ENCODE measurements at regions not wholly inside any gene's neighbourhood (a gene's known extent, or its start where the extent isn't known, plus 50 kb on each side); places are given as distances from the start of the nearest gene placed in this dataset.

DNA sequence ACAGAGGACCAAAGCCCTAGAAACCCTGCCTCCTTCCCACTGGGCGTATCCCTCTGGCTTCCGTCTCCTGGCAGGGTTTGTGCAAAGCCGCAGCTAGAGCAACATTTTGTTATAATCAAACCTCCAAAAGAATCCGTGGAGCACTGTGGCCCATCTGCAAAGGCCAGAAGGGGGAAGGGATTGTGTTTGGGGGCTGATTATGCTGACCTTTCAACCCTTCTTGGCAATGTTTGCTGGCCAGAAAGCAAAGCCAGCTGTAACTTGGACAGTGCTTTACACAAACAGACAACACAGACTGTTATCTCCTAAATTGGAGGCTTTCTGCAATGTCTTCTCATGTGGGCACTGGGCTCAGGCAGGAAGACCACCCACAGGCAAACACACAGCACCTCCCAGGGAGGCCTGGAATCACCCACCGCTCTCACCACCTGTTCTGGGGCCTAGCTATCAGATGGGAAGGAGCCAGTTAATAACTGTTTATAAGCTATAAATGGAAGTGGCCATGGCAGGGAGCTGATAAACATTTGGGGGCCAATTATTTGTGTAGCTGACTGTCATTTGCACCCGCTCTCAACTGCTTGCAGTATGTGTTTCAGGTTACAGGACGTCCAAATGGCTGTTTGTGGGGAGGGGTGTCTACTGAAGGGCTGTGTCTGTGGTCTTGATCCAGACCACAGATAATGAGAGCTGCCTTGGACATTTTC, 121.6 kb upstream of the ERCC6L2 start:
- no peak for DNase-seq

GRCh38 chr9:95752129-95752731, 123.3 kb upstream of the ERCC6L2 start:
- Histone ChIP-seq H3K27ac (ENCODE audit: insufficient read depth, low read length, poor library complexity, severe bottlenecking) (no peak overlapping the region), H3K9me3 (ENCODE audit: control insufficient read depth, low read length) (no peaks in the 10 kb centered on the region), H3K36me3 (ENCODE audit: control insufficient read depth, insufficient read depth, low read length) (no peaks in the 10 kb centered on the region), H3K27me3 (replicated peaks; ENCODE audit: control insufficient read depth, insufficient read depth, low read length, poor library complexity, severe bottlenecking) (peaks cover 4% of the 10 kb centered on the region), H3K4me1 (ENCODE audit: control insufficient read depth, insufficient read depth, low read length, poor library complexity, severe bottlenecking) (peaks cover 17% of the 10 kb centered on the region), H3K4me3 (ENCODE audit: insufficient read depth, low read depth, low read length, poor library complexity, severe bottlenecking) (no peak overlapping the region)
- no peak for DNase-seq

More for the DNA sequence above, 121.6 kb upstream of the ERCC6L2 start:
- H3K27ac ChIP-seq (ENCODE audit: insufficient read depth, low read length, poor library complexity, severe bottlenecking), result no peak overlapping the region
- H3K4me1 ChIP-seq (ENCODE audit: control insufficient read depth, insufficient read depth, low read length, poor library complexity, severe bottlenecking), result peaks cover 17% of the 10 kb centered on the region
- no peak overlapping the region for H3K4me3 ChIP-seq (ENCODE audit: insufficient read depth, low read depth, low read length, poor library complexity, severe bottlenecking)
- peaks cover 4% of the 10 kb centered on the region for H3K27me3 ChIP-seq (replicated peaks; ENCODE audit: control insufficient read depth, insufficient read depth, low read length, poor library complexity, severe bottlenecking)
- H3K9me3 ChIP-seq (ENCODE audit: control insufficient read depth, low read length), result no peaks in the 10 kb centered on the region
- no peaks in the 10 kb centered on the region for H3K36me3 ChIP-seq (ENCODE audit: control insufficient read depth, insufficient read depth, low read length)

DNA sequence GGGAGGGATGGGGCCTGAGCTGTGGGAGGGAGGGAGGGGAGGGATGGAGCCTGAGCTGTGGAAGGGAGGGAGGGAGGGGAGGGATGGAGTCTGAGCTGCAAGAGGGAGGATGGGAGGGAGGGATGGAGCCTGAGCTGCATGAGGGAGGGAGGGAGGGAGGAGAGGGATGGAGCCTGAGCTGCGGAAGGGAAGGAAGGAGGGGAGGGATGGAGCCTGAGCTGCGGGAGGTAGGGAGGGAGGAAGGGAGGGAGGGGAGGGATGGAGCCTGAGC, 124.0 kb upstream of the ERCC6L2 start:
- Histone ChIP-seq H3K4me1 (ENCODE audit: control insufficient read depth, insufficient read depth, low read length, poor library complexity, severe bottlenecking) (peaks cover 17% of the 10 kb centered on the region), H3K4me3 (ENCODE audit: insufficient read depth, low read depth, low read length, poor library complexity, severe bottlenecking) (no peak overlapping the region), H3K27me3 (replicated peaks; ENCODE audit: control insufficient read depth, insufficient read depth, low read length, poor library complexity, severe bottlenecking) (peaks cover 4% of the 10 kb centered on the region), H3K36me3 (ENCODE audit: control insufficient read depth, insufficient read depth, low read length) (no peaks in the 10 kb centered on the region), H3K27ac (ENCODE audit: insufficient read depth, low read length, poor library complexity, severe bottlenecking) (no peak overlapping the region), H3K9me3 (ENCODE audit: control insufficient read depth, low read length) (no peaks in the 10 kb centered on the region)
- no peak for DNase-seq

DNA sequence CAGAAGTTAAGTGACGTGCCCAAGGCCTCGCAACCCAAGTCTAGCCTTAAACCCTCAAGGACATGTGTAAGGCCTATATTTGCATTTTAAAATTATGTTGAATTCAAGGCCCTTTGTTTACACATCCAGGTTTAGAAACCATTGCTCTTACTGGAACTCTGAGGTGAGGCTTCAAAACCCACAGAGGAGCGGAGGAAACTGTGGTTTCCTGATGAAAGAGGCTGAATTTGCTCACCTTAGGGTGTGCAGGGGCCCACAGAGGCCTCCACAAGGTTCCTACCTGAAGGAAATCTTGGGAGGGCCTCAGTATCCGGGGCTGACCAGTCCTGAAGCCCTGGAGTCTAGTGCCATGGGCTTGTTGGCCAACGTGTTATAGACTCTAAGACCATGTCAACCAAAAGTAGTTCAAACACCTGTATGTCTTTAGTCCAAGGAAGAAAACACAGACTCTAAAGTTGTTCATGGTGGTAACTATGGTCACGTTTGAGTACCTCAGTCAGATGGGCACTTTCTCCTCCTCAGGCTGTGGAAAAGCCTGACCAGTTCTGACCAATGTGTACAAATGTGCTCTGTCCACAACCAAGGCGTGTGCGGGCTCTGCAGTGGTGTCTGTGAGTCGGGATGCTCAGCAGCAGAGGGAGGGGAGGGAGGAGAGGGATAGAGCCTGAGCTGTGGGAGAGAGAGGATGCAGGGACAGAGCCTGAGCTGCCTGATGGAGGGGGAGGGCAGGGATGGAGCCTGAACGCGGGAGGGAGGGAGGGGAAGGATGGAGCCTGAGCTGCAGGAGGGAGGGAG, 124.6 kb upstream of the ERCC6L2 start:
- peaks cover 4% of the 10 kb centered on the region for H3K27me3 ChIP-seq (replicated peaks; ENCODE audit: control insufficient read depth, insufficient read depth, low read length, poor library complexity, severe bottlenecking)
- DNase-seq, result peak; percentile 2 to 24 (median 5)
- H3K4me3 ChIP-seq (ENCODE audit: insufficient read depth, low read depth, low read length, poor library complexity, severe bottlenecking), result no peak overlapping the region

DNA sequence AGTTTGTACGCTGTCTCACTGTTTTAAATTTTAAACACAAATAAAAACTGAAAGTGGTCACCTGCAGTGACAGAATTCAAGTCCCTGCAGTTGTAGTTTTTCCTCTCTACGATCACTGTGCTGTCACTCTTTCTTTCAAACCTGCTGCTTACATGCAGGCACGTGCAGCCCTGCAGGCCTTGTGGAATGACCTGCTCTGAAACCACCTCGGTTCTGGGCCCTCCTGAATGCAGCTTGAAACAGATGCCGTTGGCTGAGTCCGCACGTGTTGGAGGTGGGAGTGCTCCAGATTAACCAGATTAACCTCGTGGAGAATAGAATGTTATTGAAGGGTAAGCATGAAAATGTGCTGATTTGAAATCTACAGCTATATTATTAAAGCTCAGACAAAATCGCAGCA, 126.0 kb upstream of the ERCC6L2 start:
- no peak overlapping the region for H3K4me3 ChIP-seq (ENCODE audit: insufficient read depth, low read depth, low read length, poor library complexity, severe bottlenecking)
- no peak overlapping the region for H3K27ac ChIP-seq (ENCODE audit: insufficient read depth, low read length, poor library complexity, severe bottlenecking)
- H3K27me3 ChIP-seq (replicated peaks; ENCODE audit: control insufficient read depth, insufficient read depth, low read length, poor library complexity, severe bottlenecking), result peaks cover 4% of the 10 kb centered on the region
- peaks cover 17% of the 10 kb centered on the region for H3K4me1 ChIP-seq (ENCODE audit: control insufficient read depth, insufficient read depth, low read length, poor library complexity, severe bottlenecking)
- no peaks in the 10 kb centered on the region for H3K36me3 ChIP-seq (ENCODE audit: control insufficient read depth, insufficient read depth, low read length)
- no peaks in the 10 kb centered on the region for H3K9me3 ChIP-seq (ENCODE audit: control insufficient read depth, low read length)
- no peak for DNase-seq

More for the DNA sequence above, 124.6 kb upstream of the ERCC6L2 start:
- Histone ChIP-seq H3K9me3 (ENCODE audit: control insufficient read depth, low read length) (no peaks in the 10 kb centered on the region), H3K4me1 (ENCODE audit: control insufficient read depth, insufficient read depth, low read length, poor library complexity, severe bottlenecking) (peaks cover 17% of the 10 kb centered on the region), H3K27ac (ENCODE audit: insufficient read depth, low read length, poor library complexity, severe bottlenecking) (no peak overlapping the region), H3K36me3 (ENCODE audit: control insufficient read depth, insufficient read depth, low read length) (no peaks in the 10 kb centered on the region)

GRCh38 chr9:95746408-95747180, 128.9 kb upstream of the ERCC6L2 start:
- no peaks in the 10 kb centered on the region for H3K27me3 ChIP-seq (replicated peaks; ENCODE audit: control insufficient read depth, insufficient read depth, low read length, poor library complexity, severe bottlenecking)
- H3K36me3 ChIP-seq (ENCODE audit: control insufficient read depth, insufficient read depth, low read length), result no peaks in the 10 kb centered on the region
- peaks cover 13% of the 10 kb centered on the region for H3K4me1 ChIP-seq (ENCODE audit: control insufficient read depth, insufficient read depth, low read length, poor library complexity, severe bottlenecking)
- no peak for DNase-seq
- H3K4me3 ChIP-seq (ENCODE audit: insufficient read depth, low read depth, low read length, poor library complexity, severe bottlenecking), result no peak overlapping the region
- H3K9me3 ChIP-seq (ENCODE audit: control insufficient read depth, low read length), result no peaks in the 10 kb centered on the region
- H3K27ac ChIP-seq (ENCODE audit: insufficient read depth, low read length, poor library complexity, severe bottlenecking), result no peak overlapping the region

GRCh38 chr9:95742821-95743220, 132.7 kb upstream of the ERCC6L2 start:
- Histone ChIP-seq H3K4me1 (ENCODE audit: control insufficient read depth, insufficient read depth, low read length, poor library complexity, severe bottlenecking) (no peaks in the 10 kb centered on the region), H3K27me3 (replicated peaks; ENCODE audit: control insufficient read depth, insufficient read depth, low read length, poor library complexity, severe bottlenecking) (no peaks in the 10 kb centered on the region), H3K36me3 (ENCODE audit: control insufficient read depth, insufficient read depth, low read length) (no peaks in the 10 kb centered on the region), H3K9me3 (ENCODE audit: control insufficient read depth, low read length) (no peaks in the 10 kb centered on the region), H3K4me3 (ENCODE audit: insufficient read depth, low read depth, low read length, poor library complexity, severe bottlenecking) (no peak overlapping the region), H3K27ac (ENCODE audit: insufficient read depth, low read length, poor library complexity, severe bottlenecking) (no peak overlapping the region)
- DNase-seq, result no peak

GRCh38 chr9:95741631-95742030, 133.9 kb upstream of the ERCC6L2 start:
- no peak for DNase-seq
- Histone ChIP-seq H3K9me3 (ENCODE audit: control insufficient read depth, low read length) (no peaks in the 10 kb centered on the region), H3K27ac (ENCODE audit: insufficient read depth, low read length, poor library complexity, severe bottlenecking) (no peak overlapping the region), H3K4me3 (ENCODE audit: insufficient read depth, low read depth, low read length, poor library complexity, severe bottlenecking) (no peak overlapping the region), H3K36me3 (ENCODE audit: control insufficient read depth, insufficient read depth, low read length) (no peaks in the 10 kb centered on the region), H3K27me3 (replicated peaks; ENCODE audit: control insufficient read depth, insufficient read depth, low read length, poor library complexity, severe bottlenecking) (no peaks in the 10 kb centered on the region), H3K4me1 (ENCODE audit: control insufficient read depth, insufficient read depth, low read length, poor library complexity, severe bottlenecking) (no peaks in the 10 kb centered on the region)

DNA sequence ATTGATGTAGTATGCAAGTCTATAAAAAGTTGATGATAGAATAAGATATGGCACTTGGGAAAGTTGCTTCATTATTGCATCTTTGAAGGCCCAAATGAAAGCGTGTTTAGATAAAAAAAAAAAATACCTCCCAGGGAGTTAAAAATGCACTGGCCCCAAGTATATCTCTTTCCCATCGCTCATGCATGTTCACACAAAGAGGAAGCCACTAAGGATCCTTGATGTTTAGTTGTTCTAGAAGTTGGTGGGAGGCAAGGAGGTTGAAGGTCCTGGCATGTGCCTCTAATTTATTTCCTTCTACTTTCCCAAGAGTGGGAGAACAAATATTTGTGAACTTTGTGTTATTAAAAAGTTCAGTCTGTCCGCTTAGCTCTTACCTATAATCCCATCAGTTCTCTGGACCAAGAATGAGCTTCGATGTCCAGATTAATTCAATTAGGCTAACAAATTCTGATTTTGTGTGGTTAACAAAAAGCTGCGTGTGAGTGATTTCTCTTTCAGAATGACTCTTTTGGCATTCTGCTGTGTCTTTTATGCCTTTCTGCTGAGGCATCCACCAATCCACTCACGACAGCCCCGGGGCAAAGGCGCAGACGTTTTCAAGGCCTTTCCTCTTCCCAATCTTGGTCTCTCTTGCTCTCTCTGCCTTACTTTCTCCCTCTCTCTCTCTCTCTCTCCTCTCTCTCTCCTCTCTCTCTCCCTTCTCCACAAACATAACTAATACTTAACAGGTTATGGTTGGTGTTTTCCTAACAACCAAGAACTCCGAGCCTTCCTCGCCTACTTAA, 135.1 kb upstream of the ERCC6L2 start:
- Histone ChIP-seq H3K9me3 (ENCODE audit: control insufficient read depth, low read length) (no peaks in the 10 kb centered on the region), H3K4me3 (ENCODE audit: insufficient read depth, low read depth, low read length, poor library complexity, severe bottlenecking) (no peak overlapping the region), H3K36me3 (ENCODE audit: control insufficient read depth, insufficient read depth, low read length) (no peaks in the 10 kb centered on the region), H3K27ac (ENCODE audit: insufficient read depth, low read length, poor library complexity, severe bottlenecking) (no peak overlapping the region), H3K27me3 (replicated peaks; ENCODE audit: control insufficient read depth, insufficient read depth, low read length, poor library complexity, severe bottlenecking) (no peaks in the 10 kb centered on the region), H3K4me1 (ENCODE audit: control insufficient read depth, insufficient read depth, low read length, poor library complexity, severe bottlenecking) (no peaks in the 10 kb centered on the region)
- DNase-seq, result no peak

Measured in effector memory CD4-positive, alpha-beta T cell (primary cell).